ENCODE measurements at regions not wholly inside any gene's neighbourhood (a gene's known extent, or its start where the extent isn't known, plus 50 kb on each side); places are given as distances from the start of the nearest gene placed in this dataset.
"Not testable (repeated sequence)": the region's sequence is repeated elsewhere in the genome, so short reads cannot be mapped to it uniquely, and the experiment has no call there.

DNA sequence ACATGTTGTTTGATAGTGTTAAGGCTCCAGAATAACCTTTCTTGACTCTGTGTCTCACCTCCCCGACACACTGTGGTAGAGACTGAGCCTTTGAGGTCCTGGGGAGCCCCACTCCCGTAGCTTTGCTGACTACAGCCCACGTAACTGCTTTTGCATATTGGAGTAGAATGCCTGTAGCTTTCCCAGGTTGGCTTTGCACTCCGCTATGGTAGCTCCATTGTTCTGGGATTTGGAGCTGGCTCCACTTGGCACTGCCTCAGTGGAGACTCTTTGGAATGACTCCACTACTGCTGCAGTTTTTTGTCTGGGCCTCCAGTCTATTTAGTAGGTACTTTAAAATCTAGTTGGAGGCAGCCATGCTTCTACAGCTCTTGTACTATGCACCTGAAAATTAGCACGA is 56.2 kb upstream of the ANXA1 start:
- no peak for DNase-seq (ENCODE audit: low spot score)

GRCh38 chr9:73093740-73094379 is 57.8 kb upstream of the ANXA1 start:
- peak; percentile 11 for DNase-seq (ENCODE audit: low spot score)

DNA sequence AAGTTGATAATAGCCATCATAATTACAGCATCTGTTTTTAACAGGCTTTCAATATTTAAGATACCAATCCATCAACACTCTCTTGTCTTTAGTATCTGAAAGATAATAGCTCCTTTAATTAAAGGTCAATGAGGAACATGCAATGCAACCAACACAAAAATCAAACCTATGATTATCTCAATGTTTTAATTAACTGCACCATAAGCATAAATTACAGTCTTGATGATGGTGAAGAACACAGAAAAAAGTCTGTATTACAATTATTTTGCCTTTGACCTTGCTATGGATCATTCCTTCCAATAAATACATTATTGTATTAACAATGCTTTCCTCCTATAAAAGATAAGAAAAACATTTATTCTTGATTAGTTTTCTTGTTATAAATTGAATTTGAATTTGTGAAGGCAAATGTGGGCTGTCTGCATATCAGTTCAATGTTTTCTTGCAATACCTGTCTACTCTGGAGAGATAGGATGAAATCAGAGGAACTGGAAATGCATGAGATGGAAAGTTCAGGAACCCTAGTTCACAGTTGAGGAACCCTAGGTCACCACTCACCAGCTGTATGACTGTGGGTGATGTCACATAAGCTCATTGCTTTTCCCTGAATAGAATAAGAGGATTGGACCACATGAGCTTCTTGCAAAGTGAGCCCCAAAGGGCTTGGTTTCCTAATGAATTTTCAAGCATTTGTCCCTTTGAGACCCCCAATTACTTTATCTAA is 58.5 kb upstream of the ANXA1 start:
- no peak for DNase-seq (ENCODE audit: low spot score)

- DNase-seq (ENCODE audit: low spot score) = no peak
Observed at GRCh38 chr9:73091909-73092308, 59.8 kb upstream of the ANXA1 start.

DNA sequence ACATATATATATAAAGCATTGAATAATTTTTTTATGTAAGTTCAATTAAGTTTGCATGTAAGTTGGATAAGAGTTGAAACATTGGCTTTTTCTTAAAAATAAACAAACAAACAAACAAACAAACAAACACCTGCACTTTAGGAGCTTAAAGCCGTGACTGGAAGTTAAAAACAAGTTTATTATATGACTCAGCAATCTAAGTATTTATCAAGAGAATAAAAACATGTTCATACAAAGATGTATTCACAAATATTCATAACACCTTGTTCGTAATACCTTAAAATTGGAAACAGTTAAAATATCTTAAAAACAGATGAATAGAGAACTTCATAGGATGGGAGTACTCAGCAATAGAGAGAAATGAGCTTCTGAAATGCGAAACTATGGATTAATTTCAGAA is 61.5 kb upstream of the ANXA1 start:
- no peak for DNase-seq (ENCODE audit: low spot score)

- no peak for DNase-seq (ENCODE audit: low spot score)
Observed at GRCh38 chr9:73089304-73089985, 62.2 kb upstream of the ANXA1 start.

GRCh38 chr9:73087876-73088275 is 63.8 kb upstream of the ANXA1 start:
- DNase-seq (ENCODE audit: low spot score) = not testable (repeated sequence)

DNA sequence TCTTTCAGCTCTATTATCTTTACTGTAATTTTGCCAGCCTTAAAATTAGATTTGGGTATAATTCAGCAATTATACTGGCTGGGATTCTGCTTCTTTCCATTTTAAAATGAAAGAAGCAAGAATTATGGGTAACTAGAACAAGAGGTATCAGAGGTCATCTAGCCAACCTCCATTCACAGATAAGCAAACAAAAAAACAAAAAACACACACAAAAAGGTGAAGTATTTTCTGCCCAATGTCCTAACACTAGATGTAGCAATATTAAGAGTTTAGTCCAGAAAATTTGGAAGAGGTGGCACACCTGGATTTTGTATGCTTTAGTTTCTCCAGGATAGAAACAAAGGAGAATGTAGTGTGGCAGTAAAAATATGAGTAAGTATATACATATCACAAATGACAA is 68.1 kb upstream of the ANXA1 start:
- DNase-seq (ENCODE audit: low spot score) = no peak

GRCh38 chr9:73081979-73082657 is 69.5 kb upstream of the ANXA1 start:
- peak; percentile 61 for DNase-seq (ENCODE audit: low spot score)

GRCh38 chr9:73080110-73080694 is 71.5 kb upstream of the ANXA1 start:
- no peak for DNase-seq (ENCODE audit: low spot score)

DNA sequence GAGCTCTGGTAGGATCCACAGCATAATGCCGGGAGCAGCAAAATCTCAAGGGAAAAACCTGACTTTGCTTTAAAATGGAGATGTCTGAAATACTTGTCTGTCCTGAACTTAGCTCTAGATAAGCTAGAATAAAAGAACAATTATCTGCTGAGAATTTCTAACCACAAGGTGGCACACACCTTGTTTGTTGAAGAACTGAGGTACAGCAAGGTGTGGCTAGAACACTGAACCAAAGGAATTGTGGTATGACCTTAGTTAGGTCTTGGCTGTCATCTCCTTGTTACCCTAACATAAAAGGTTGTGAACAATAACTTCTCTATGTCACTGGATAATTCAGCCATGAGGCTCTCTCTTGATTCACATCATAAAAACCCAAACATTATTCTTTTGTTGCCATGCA is 72.3 kb upstream of the ANXA1 start:
- peak; percentile 30 for DNase-seq (ENCODE audit: low spot score)

DNA sequence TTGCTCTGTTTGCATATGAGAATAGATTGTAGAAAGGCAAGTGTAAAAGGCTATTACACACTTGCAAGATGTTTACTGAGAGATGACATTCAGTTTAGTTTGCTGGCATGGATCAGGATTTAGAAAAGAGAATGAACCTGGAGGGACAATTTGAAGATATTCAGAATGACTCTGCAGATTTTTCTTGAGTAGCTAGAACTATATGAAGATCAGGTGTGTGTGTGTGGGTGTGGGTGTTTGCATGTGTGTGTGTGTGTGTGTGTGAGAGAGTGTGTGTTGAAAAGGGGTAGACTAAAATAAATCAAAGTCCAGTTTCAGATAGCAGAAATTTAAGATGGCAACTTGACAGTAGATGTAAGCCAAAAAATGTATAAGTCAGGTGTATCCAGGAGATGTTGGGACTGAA is 74.0 kb upstream of the ANXA1 start:
- DNase-seq (ENCODE audit: low spot score) = no peak

GRCh38 chr9:73076970-73077369 is 74.7 kb upstream of the ANXA1 start:
- DNase-seq (ENCODE audit: low spot score) = no peak

- no peak for DNase-seq (ENCODE audit: low spot score)
Observed at GRCh38 chr9:73074176-73074708, 77.4 kb upstream of the ANXA1 start.

- DNase-seq (ENCODE audit: low spot score) = no peak
Observed at GRCh38 chr9:73073337-73074175, 78.1 kb upstream of the ANXA1 start.

DNA sequence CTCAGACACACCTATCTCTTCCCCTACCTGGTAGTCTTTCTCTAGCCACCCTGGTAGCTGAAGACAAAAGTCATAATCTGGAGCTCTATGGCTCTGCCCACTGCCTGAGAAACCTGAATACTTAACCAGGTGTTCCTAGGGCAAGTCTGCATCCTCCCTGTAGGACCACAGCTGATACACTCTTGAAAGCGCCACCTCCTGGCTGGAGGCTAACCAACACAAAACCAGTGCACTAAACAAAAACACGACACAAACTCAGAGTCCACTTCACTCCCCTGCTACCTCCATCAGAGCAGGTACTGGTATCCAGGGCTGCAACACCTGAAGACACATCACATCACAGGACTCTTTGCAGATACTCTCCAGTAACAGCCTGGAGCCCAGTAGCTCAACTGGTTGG is 84.6 kb upstream of the ANXA1 start:
- peak; percentile 33 for DNase-seq (ENCODE audit: low spot score)

GRCh38 chr9:73065439-73065838 is 86.2 kb upstream of the ANXA1 start:
- DNase-seq (ENCODE audit: low spot score) = no peak

DNA sequence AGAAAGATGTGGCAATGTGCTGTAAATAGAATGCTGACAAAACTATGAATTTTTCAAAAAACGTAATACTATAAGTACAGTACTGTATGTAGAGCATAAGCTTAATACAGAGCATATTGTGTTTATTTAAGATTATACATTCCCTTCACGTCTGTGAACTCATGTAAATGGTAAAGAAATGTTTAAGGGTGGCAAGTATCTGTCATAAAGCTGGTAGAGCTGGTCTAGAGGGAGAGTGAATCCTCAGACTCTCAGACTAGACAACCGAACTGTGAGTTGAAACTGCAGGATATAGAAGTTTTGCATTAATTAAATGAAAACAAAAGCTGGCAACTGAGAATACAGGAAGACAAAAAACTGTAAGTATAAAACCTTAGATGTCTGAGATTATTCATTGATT is 87.3 kb upstream of the ANXA1 start:
- no peak for DNase-seq (ENCODE audit: low spot score)

DNA sequence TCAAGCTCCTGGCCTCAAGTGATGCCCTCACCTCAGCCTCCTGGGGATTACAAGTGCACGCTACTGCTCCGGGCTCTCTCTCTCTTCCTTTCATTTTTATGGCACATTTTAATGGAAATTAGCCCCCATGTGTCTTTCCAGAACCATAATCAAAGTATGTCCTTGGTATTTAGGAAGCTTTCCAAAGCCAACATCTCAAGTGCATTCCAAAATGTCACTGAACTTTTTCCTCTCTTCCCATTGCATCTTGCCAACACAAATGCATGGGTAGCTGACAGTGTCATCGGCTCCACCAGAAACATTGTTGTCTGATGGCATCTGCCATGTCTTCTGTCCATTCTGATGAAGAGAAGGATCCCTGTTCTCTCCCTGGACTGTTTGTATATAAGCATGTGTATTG is 90.5 kb upstream of the ANXA1 start:
- no peak for DNase-seq (ENCODE audit: low spot score)

GRCh38 chr9:73059247-73059646 is 92.4 kb upstream of the ANXA1 start:
- DNase-seq (ENCODE audit: low spot score) = no peak

GRCh38 chr9:73056245-73056644 is 95.4 kb upstream of the ANXA1 start:
- DNase-seq (ENCODE audit: low spot score) = no peak
